CD14-positive monocyte (primary cell): ENCODE measurements at regions not wholly inside any gene's neighbourhood (a gene's known extent, or its start where the extent isn't known, plus 50 kb on each side); places are given as distances from the start of the nearest gene placed in this dataset.

Source experiments
- DNase-seq, 3 donors: peaks; one replicate each; pipeline ENCODE4 v3.0.0-alpha.2; 2011 to 2022
- H2AFZ ChIP-seq: 2 replicates; pipeline ENCODE4 v1.6.0; 2012; ENCODE audit warnings: mild to moderate bottlenecking, low read depth, low read length, inconsistent platforms; ENCODE audit not compliant: insufficient read depth, poor library complexity, severe bottlenecking
- H3K27ac ChIP-seq, 2 donors: 1 replicate in 1 of 2; 2 replicates in 1 of 2; pipeline ENCODE4 v1.5.1; 2012 to 2013; ENCODE audit warnings: low read length in 2 of 2, control low read depth in 1 of 2, inconsistent platforms in 1 of 2, low read depth in 1 of 2, mild to moderate bottlenecking in 1 of 2
- H3K27me3 ChIP-seq, 2 donors: one replicate each; pipeline versions ENCODE4 v1.6.0 to v1.6.1; 2011 to 2013; ENCODE audit warnings: low read length in 2 of 2; ENCODE audit not compliant: control insufficient read depth in 2 of 2, insufficient read depth in 2 of 2
- H3K36me3 ChIP-seq, 2 donors: replicated peaks in 1 of 2; 1 replicate in 1 of 2; 2 replicates in 1 of 2; pipeline versions ENCODE4 v1.5.1 to v1.6.1; 2012 to 2013; ENCODE audit warnings: low read length in 2 of 2, control low read depth in 1 of 2, inconsistent platforms in 1 of 2, mild to moderate bottlenecking in 1 of 2; ENCODE audit not compliant: insufficient read depth in 2 of 2, control insufficient read depth in 1 of 2
- H3K4me1 ChIP-seq, 2 donors: 1 replicate in 1 of 2; 2 replicates in 1 of 2; pipeline versions ENCODE4 v1.5.1 to v1.6.1; 2012 to 2013; ENCODE audit warnings: low read length in 2 of 2, control low read depth in 1 of 2, inconsistent platforms in 1 of 2, mild to moderate bottlenecking in 1 of 2, moderate library complexity in 1 of 2; ENCODE audit not compliant: insufficient read depth in 2 of 2, control insufficient read depth in 1 of 2
- H3K4me2 ChIP-seq: replicated peaks from 2 replicates; pipeline ENCODE3; 2012; ENCODE audit warnings: low read length, moderate library complexity, mild to moderate bottlenecking; ENCODE audit not compliant: poor library complexity, severe bottlenecking; ENCODE audit errors: extremely low read depth
- H3K4me3 ChIP-seq, 3 experiments: fragments of 200-600 bp in 1 of 3; sonication (generic) in 1 of 3; replicated peaks in 1 of 3; 1 replicate in 2 of 3; 2 replicates in 1 of 3; pipeline ENCODE4 v1.5.1; 2011 to 2013; ENCODE audit warnings: low read length in 3 of 3, mild to moderate bottlenecking in 3 of 3, control low read depth in 2 of 3, low read depth in 2 of 3, inconsistent platforms in 1 of 3, moderate library complexity in 1 of 3
- H3K79me2 ChIP-seq: 2 replicates; pipeline ENCODE4 v1.6.0; 2012; ENCODE audit warnings: mild to moderate bottlenecking, control low read depth, inconsistent platforms, low read length, moderate library complexity; ENCODE audit not compliant: insufficient read depth
- H3K9ac ChIP-seq: 2 replicates; pipeline ENCODE4 v1.6.0; 2017; ENCODE audit warnings: low read length, mild to moderate bottlenecking; ENCODE audit not compliant: insufficient read depth, poor library complexity, severe bottlenecking
- H3K9me3 ChIP-seq, 2 donors: replicated peaks in 1 of 2; 1 replicate in 1 of 2; 2 replicates in 1 of 2; pipeline versions ENCODE4 v1.5.1 to v1.6.1; 2012 to 2013; ENCODE audit warnings: low read length in 2 of 2, control low read depth in 1 of 2; ENCODE audit not compliant: control insufficient read depth in 1 of 2, insufficient read depth in 1 of 2
- H4K20me1 ChIP-seq: 2 replicates; pipeline ENCODE4 v1.6.0; 2012; ENCODE audit warnings: mild to moderate bottlenecking, low read length, control low read depth, moderate library complexity; ENCODE audit not compliant: insufficient read depth
- H3K27ac Mint-ChIP-seq, 7 donors: one replicate each; pipeline ENCODE4 v1.8.0; 2020; ENCODE audit warnings: mild to moderate bottlenecking in 7 of 7, mixed read lengths in 7 of 7, moderate library complexity in 6 of 7, inconsistent platforms in 2 of 7
- H3K27me3 Mint-ChIP-seq, 3 donors: one replicate each; pipeline ENCODE4 v1.8.0; 2021 to 2022; ENCODE audit warnings: low read depth in 3 of 3, mild to moderate bottlenecking in 3 of 3, mixed read lengths in 3 of 3, moderate library complexity in 3 of 3, inconsistent platforms in 1 of 3
- H3K36me3 Mint-ChIP-seq, 2 donors: one replicate each; pipeline ENCODE4 v1.8.0; 2020; ENCODE audit warnings: mixed read lengths in 2 of 2, inconsistent platforms in 1 of 2, mild to moderate bottlenecking in 1 of 2
- H3K4me1 Mint-ChIP-seq: one replicate; pipeline ENCODE4 v1.8.0; 2020; ENCODE audit warnings: mild to moderate bottlenecking, mixed read lengths
- H3K4me3 Mint-ChIP-seq, 2 donors: one replicate each; pipeline ENCODE4 v1.8.0; 2020; ENCODE audit warnings: mild to moderate bottlenecking in 2 of 2, mixed read lengths in 2 of 2, moderate library complexity in 1 of 2
- H3K9me3 Mint-ChIP-seq, 7 donors: one replicate each; pipeline ENCODE4 v1.8.0; 2020 to 2022; ENCODE audit warnings: mixed read lengths in 7 of 7, mild to moderate bottlenecking in 6 of 7, moderate library complexity in 6 of 7, inconsistent platforms in 2 of 7
- WGBS: methylation state at CpG from one replicate; pipeline ENCODE4 v1.1.5; 2013; ENCODE audit warnings: missing lambda C conversion rate; ENCODE audit not compliant: insufficient coverage; 5-methylcytosine and 5-hydroxymethylcytosine counted together
- intact Hi-C, 2 donors: fragments of 100-400 bp; cut with micrococcal nuclease; formaldehyde crosslinking; loops; one replicate each; pipeline versions ENCODE4 v1.15.0 to v1.15.1; 2023
- TF ChIP-seq, protein P1 (sequence below): fragments of 200-600 bp; IDR thresholded peaks from one replicate; pipeline ENCODE4 v1.8.0; 2022; ENCODE audit warnings: antibody characterized with exemption, mild to moderate bottlenecking

DNA sequence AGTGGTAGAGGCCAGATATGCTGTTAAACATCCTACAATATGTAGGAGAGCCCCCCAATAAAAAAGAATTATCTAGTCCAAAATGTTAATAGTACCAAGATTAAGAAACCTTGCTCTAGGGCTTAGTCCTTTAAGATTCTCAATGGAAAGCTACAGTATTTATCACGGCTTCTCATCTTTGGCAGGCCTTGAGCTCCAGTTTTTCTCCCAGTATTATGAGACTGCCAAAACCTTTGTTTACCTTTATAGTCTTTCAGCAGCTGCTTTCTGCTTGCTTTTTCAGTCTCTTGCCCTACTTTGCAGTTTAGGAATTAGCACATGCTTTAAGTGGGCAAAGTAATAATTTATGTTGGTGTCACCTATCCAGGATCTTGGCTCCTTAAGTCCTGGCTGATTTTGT, 59.7 kb downstream of the NHLRC1 start:
- H3K27ac Mint-ChIP-seq = no peak overlapping the region
- no peak overlapping the region for H2AFZ ChIP-seq
- H3K9ac ChIP-seq = no peak overlapping the region
- H3K79me2 ChIP-seq = no peaks in the 10 kb centered on the region
- no peak overlapping the region for H3K4me3 ChIP-seq
- H3K27ac ChIP-seq = no peak overlapping the region
- TF ChIP-seq, protein P1, sequence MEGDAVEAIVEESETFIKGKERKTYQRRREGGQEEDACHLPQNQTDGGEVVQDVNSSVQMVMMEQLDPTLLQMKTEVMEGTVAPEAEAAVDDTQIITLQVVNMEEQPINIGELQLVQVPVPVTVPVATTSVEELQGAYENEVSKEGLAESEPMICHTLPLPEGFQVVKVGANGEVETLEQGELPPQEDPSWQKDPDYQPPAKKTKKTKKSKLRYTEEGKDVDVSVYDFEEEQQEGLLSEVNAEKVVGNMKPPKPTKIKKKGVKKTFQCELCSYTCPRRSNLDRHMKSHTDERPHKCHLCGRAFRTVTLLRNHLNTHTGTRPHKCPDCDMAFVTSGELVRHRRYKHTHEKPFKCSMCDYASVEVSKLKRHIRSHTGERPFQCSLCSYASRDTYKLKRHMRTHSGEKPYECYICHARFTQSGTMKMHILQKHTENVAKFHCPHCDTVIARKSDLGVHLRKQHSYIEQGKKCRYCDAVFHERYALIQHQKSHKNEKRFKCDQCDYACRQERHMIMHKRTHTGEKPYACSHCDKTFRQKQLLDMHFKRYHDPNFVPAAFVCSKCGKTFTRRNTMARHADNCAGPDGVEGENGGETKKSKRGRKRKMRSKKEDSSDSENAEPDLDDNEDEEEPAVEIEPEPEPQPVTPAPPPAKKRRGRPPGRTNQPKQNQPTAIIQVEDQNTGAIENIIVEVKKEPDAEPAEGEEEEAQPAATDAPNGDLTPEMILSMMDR = no peak
- intact Hi-C loops = no loop called here
- no peak overlapping the region for H3K4me3 Mint-ChIP-seq
- peaks cover 4 to 27% (median 14%) of the 10 kb centered on the region in 7 donors for H3K9me3 Mint-ChIP-seq
- H3K27me3 ChIP-seq = no peaks in the 10 kb centered on the region
- no peaks in the 10 kb centered on the region for H4K20me1 ChIP-seq
- DNase-seq = no peak
- H3K4me2 ChIP-seq = no peak overlapping the region
- peaks cover 1 to 2% (median 2%) of the 10 kb centered on the region in 3 donors for H3K27me3 Mint-ChIP-seq
- no peaks in the 10 kb centered on the region for H3K36me3 Mint-ChIP-seq
- H3K4me1 Mint-ChIP-seq = no peaks in the 10 kb centered on the region
- peaks cover 0 to 12% of the 10 kb centered on the region in 2 donors for H3K9me3 ChIP-seq
- no peaks in the 10 kb centered on the region for H3K36me3 ChIP-seq
- WGBS = 100% methylated on average over 1 of the region's 1 CpG
- H3K4me1 ChIP-seq = no peaks in the 10 kb centered on the region

DNA sequence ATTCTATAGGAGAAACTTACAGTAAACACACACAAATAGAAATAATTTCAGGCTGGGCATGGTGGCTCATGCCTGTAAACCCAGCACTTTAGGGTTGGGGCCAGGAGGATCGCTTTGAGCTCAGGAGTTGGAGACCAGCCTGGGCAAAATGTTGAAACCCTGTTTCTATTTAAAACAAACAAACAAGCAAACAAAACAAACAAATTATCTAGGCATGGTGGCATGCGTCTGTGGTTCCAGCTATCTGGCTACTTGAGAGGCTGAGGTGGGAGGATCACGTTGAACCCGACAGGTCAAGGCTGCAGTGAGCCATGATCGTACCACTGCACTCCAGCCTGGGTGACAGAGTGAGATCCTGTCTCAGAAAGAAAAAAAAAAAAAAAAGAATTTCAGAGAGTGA, 64.0 kb downstream of the NHLRC1 start:
- intact Hi-C loops = no loop called here
- 100% methylated on average over 4 of the region's 5 CpGs for WGBS

More for the DNA sequence above, 64.0 kb downstream of the NHLRC1 start:
- no peak overlapping the region for H2AFZ ChIP-seq
- peaks cover 0 to 10% (median 5%) of the 10 kb centered on the region in 7 donors for H3K9me3 Mint-ChIP-seq
- H3K79me2 ChIP-seq = no peaks in the 10 kb centered on the region
- no peak overlapping the region for H3K4me3 Mint-ChIP-seq
- peaks cover 1 to 2% (median 1%) of the 10 kb centered on the region in 3 donors for H3K27me3 Mint-ChIP-seq
- peak overlapping the region in 1 of 7 donors; percentile 4 for H3K27ac Mint-ChIP-seq
- no peak overlapping the region for H3K9ac ChIP-seq
- H3K4me1 Mint-ChIP-seq = peaks cover 5% of the 10 kb centered on the region
- no peak overlapping the region for H3K27ac ChIP-seq
- no peak for DNase-seq
- H3K36me3 ChIP-seq = no peaks in the 10 kb centered on the region
- H3K4me2 ChIP-seq = no peak overlapping the region
- TF ChIP-seq, protein P1 = no peak
- H3K9me3 ChIP-seq = no peaks in the 10 kb centered on the region
- H3K27me3 ChIP-seq = no peaks in the 10 kb centered on the region
- no peaks in the 10 kb centered on the region for H3K4me1 ChIP-seq
- H3K4me3 ChIP-seq = no peak overlapping the region
- no peaks in the 10 kb centered on the region for H3K36me3 Mint-ChIP-seq
- no peaks in the 10 kb centered on the region for H4K20me1 ChIP-seq
